ENCODE measurements at regions not wholly inside any gene's neighbourhood (a gene's known extent, or its start where the extent isn't known, plus 50 kb on each side); places are given as distances from the start of the nearest gene placed in this dataset.

- TF ChIP-seq CTCF (IDR thresholded peaks at IDR 0.05) (no peak), POLR2A (IDR thresholded peaks at IDR 0.05) (no peak), EP300 (IDR thresholded peaks at IDR 0.05) (no peak)
Measured at GRCh38 chr5:112570708-112571444, 151.8 kb upstream of the EPB41L4A start.

Data from tibial nerve (tissue), 4 donors.